ENCODE measurements at regions not wholly inside any gene's neighbourhood (a gene's known extent, or its start where the extent isn't known, plus 50 kb on each side); places are given as distances from the start of the nearest gene placed in this dataset.

DNA sequence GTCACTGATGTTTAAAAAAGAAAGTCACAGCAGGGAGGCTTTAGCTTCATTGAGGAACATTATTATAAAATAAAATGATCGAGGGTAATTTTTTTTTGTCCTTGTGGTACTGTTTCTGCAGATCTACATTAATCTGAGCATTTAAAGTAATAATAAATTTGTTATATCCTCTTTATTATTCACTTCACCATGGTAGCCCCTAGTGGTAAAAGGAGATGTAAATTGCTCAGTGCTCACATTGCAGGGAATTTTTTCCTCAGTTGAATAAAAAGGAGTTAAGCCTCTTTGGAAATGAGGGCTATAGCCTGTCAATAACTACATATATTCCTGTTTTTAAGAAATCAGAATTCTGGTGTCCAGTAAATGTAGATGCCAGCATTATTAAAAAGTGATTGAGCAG lies 99.7 kb upstream of the VPREB1 start:
- DNase-seq = no peak

DNA sequence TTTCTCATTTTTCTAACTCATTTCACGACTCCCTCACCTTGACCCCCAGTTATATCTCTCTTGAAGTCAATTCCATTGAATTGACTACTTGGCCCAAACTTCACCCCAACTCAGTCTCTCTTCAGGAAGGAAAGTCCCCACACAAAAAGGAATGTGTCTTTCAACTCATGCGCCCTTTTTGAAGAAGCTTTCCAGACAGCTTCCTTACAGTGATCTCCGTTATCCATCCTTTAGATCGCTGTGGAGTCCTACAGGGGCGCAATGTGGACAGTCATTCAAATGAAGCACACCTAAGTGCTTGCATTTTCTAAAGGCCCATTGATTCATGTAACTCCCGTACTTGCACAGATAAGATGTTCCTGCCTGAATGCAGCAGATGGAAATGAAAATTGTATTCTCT lies 101.1 kb upstream of the VPREB1 start:
- no peak for DNase-seq

DNA sequence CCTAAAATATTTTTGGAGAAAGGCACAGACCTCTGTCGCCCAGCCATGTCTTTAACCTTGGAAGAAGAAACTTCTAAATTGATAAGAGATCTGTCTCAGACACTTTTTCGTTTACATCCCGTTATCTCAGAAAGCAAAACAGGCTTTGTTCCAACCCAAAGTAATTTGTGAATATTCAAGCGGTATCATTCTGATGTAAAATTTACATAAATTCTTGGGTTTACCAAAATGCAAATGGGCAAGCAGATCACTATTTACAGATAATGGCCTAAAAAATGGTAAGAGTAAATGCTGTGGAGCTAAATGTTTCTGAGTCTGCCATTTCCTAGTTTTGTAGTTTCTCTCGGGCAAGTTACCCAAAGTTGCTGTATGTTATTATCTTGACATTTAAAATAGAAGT lies 101.9 kb upstream of the VPREB1 start:
- no peak for DNase-seq

DNA sequence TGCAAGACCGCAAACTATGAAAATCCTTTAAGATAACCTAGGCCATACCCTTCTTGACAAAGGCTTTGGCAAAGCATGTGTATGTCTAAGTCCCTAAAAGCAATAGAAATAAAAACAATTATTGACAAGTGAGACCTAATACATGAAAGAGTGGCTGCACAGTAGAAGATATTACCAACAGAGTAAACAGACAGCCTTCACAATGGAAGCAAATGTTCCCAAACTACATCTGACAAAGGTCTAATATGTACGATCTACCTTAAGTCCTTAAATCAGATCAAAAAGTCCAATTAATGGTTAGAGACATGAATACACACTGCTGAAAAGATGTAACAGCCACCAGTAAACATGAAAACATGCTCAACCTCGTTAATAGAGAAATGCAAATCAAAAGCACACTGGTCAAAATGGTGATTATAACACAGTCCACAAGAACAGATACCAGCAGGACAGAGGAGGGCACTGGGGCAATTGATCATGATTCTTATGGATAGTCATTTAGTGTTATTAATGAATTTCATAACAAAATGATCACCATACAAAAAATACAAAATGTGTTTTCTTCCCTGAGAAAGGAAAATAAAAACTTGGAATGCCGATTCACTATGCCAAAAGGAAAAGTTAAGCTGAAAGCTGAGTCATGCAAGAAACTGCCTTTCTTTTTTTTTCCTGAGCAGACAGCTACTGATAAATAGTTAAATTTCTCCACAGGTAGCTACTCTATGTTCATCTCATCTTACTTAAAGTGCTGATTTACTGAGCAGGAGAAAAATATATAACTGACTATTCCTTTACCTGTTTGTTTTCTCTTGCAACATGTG lies 102.6 kb upstream of the VPREB1 start:
- DNase-seq = no peak

DNA sequence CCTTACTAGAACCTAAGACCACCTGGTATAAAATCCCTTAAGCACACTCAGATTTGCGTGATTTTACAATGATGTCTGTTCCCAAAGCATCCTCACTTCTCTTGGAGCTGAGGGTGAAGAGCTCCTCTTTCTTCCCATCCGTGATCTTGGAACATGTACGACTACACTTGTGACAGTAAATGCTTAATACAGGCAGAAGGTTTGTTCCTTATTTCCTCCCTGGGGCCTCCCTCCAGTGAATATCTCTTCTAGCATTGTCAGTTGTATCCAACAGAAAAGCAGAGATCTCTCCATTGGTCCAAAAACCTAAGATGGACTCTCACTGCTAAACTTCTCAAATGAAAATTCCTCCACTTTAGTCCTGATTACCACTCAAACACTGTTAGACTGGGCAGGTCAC lies 103.6 kb upstream of the VPREB1 start:
- DNase-seq = no peak

- DNase-seq = no peak
Observed at GRCh38 chr22:22139364-22139763, 105.2 kb upstream of the VPREB1 start.

GRCh38 chr22:22138915-22139314 lies 105.7 kb upstream of the VPREB1 start:
- DNase-seq = no peak

- DNase-seq = no peak
Observed at GRCh38 chr22:22137891-22138290, 106.7 kb upstream of the VPREB1 start.

GRCh38 chr22:22133910-22134309 lies 110.7 kb upstream of the VPREB1 start:
- no peak for DNase-seq

DNA sequence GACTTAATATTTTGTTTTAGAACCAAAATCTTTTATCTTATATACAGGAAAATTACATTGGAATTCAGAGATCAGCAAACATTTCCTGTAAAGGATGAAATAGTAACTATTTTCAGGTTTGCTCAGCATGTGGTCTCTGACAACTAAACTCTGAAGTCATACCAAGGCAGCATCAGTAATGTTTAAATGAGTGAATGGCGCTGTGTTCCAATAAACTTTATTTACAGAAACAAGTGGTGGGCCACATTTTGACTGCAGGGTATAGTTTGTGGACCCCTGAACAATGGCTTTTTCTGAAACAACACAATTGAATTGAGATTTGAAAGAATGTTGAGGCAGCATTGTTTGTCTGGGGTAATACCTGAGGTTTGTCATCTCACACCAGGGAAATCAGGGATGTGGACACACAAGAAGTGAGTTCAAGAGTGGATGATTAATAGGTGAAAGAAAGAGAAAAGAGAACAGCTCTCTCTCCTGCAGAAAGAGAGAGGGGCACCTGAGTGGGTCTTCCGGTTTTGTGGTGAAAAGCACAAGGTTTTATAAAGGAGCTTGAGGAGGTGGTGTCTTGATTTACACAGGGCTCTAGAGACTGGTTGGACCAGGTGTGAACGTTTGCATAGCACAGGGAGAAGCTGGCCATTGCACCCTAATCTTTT lies 113.5 kb upstream of the VPREB1 start:
- DNase-seq = no peak

GRCh38 chr22:22129387-22129786 lies 115.2 kb upstream of the VPREB1 start:
- DNase-seq = no peak

DNA sequence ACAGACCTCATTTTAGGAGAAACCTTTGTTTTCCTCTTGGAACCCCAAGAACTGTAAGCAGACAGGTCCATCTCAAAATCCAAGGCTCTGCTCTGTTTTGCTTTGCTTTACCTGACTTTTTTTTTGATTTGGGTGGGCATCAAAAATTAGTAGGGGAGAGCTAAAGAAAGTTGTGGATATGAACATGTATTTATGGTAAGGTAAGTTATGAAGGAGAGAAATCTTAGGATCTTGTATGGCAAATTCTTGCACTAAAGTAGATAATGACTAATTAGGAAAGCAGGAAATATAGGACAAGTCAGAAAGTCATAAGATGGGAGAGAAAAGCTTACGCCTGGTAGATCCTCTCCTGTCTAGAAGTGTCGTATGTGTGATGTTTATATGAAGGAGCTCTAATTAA lies 116.1 kb upstream of the VPREB1 start:
- no peak for DNase-seq

DNA sequence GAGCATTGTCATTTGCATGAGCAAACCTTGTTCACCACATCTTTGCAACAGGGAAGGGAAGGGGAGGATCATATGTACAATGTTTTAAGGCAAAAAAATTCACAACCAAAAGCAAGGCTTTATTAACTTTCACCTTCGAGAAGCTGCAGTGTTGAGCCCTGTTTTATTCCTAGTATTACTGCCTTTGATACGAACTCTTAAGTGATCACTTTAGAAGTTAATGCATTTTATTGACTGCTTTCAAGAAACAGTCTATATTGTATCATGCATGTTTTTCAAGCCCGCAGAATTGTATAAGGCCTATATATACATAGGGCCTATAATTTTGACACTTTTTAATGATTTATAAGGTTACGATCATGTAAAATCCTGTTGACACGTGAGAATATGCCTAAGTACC lies 117.5 kb upstream of the VPREB1 start:
- no peak for DNase-seq

- DNase-seq = no peak
Observed at GRCh38 chr22:22125579-22126468, 118.8 kb upstream of the VPREB1 start.

DNA sequence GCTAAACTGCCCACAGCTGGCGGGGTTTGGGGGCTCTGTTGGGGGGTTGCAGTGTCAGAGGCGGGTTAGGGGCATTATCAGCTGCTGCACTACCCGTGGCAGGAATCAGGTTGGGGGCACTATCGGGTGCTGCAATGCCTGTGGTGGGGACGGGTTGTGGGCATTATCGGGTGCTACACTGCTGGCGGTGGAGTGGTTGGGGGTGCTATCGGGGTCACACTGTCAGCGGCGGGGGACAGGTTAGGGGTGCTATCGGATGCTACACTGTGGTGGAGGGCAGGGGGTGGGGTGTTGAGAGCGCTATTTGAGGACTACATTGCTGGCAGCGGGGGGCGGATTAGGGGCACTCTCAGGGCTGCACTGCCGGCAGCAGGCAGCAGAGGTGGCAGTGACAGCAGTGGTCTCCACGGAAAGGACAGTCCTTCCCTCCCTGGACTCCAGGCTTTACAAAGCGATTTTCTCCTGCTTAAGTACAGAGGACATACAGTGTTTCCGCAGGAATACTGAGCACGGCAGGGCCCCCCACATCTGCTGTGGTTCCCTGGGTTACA lies 119.5 kb upstream of the VPREB1 start:
- DNase-seq = no peak

- no peak for DNase-seq
Observed at GRCh38 chr22:22124374-22124773, 120.2 kb upstream of the VPREB1 start.

- DNase-seq = no peak
Observed at GRCh38 chr22:22123960-22124278, 120.7 kb upstream of the VPREB1 start.

DNA sequence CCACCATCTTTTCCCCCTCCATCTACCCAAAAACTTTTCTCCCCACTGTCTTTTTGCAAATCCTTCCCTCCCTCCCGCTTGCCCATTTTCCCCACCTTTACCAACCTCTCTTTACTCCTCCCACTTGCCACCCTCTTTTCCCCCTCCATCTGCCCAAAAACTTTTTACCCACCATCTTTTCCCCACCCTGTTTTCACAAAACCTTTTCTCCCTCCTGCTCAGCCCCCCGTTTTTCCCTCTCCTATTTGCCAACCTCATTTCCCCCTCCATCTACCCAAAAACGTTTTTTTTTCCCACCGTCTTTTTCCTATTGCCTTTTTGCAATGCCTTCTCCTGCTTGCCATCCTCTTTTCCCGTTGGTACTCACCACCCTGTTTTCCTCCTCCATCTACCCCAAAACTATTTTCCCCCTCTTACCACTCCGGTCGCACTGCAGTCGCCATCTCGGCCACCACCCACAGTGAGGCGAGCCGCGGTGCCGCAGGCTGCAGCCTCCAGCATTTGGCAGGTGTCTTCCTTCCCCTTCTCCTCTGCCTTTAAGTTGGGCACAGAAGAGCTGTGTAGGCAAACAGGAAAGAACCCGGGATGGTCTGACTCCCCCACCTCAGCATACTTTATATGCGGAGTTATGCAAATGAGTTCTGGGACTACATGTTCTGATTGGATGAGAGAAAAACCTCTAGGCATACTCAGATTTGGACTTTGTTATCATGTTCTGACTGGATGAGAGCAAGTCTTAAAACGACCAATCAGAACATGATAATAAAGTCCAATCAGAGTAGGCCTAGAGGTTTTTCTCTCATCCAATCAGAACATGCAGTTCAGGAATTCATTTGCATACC lies 121.2 kb upstream of the VPREB1 start:
- no peak for DNase-seq

DNA sequence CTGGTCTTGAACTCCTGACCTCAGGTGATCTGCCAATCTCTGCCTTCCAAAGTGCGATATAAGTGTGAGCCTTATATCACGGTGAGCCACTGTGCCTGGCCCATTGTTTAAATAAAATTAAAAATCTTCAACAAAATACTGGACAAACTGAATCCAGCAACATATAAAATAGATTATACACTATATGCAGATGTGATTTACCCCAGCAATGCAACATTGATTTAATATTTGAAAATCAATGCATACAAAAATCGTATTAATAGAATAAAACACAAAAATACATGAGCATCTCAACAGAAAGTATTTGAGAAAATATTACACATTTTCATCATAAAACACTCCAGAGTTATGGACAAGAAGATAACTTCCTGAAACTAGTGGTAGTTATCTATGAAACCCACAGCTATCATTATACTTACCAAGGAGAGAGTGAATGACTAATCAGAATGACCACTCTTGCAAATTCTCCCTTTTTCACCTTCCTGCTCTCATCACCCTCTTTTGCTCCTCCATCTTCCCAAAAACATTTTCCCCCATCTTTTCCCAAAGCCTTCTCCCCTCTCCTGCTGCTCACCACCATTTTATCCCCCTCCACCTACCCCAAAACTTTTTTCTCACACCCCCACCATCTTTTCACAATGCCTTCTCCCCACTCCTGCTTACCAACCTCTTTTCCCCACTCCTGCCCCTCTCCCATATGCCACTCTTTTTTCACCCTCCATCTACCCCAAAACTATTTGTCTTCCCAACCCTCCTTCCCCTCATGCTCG lies 122.1 kb upstream of the VPREB1 start:
- no peak for DNase-seq

GRCh38 chr22:22121445-22121844 lies 123.1 kb upstream of the VPREB1 start:
- no peak for DNase-seq

GRCh38 chr22:22120160-22120559 lies 124.4 kb upstream of the VPREB1 start:
- DNase-seq = no peak

DNA sequence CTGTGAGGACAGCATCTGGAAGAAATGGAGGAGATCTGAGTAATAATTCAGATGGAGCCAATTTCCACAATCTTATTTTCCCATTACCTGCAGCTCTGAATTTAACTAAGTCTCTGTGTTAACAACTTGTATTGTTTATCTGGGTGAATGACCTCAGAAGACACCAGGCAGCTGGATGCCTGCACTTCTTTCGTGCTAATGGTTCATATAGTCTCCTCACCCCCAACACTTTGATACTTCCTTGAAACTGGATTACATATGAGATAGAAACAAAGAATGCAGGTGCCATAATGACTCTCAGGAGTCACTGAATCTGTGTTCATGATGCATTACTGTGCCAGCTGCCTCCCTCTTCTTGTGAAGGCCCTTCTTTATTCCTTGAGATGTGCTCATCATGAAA lies 125.6 kb upstream of the VPREB1 start:
- DNase-seq = no peak
